ENCODE measurements at regions not wholly inside any gene's neighbourhood (a gene's known extent, or its start where the extent isn't known, plus 50 kb on each side); places are given as distances from the start of the nearest gene placed in this dataset.
"Not testable (repeated sequence)": the region's sequence is repeated elsewhere in the genome, so short reads cannot be mapped to it uniquely, and the experiment has no call there.

GRCh38 chr17:71470062-71470461 is 650.8 kb upstream of the SOX9 start:
- no peak for DNase-seq

- DNase-seq = no peak
Measured at GRCh38 chr17:71472809-71473789, 647.7 kb upstream of the SOX9 start.

GRCh38 chr17:71477356-71477755 is 643.5 kb upstream of the SOX9 start:
- DNase-seq = no peak

- no peak for DNase-seq
Measured at GRCh38 chr17:71480099-71480498, 640.7 kb upstream of the SOX9 start.

- DNase-seq = no peak
Measured at GRCh38 chr17:71482625-71483024, 638.2 kb upstream of the SOX9 start.

- DNase-seq = no peak
Measured at GRCh38 chr17:71484546-71484945, 636.3 kb upstream of the SOX9 start.

GRCh38 chr17:71485426-71485825 is 635.4 kb upstream of the SOX9 start:
- DNase-seq = no peak

- no peak for DNase-seq
Measured at GRCh38 chr17:71486261-71486660, 634.6 kb upstream of the SOX9 start.

- DNase-seq = no peak
Measured at GRCh38 chr17:71488851-71489250, 632.0 kb upstream of the SOX9 start.

- no peak for DNase-seq
Measured at GRCh38 chr17:71494062-71494855, 626.6 kb upstream of the SOX9 start.

- no peak for DNase-seq
Measured at GRCh38 chr17:71495420-71495819, 625.4 kb upstream of the SOX9 start.

GRCh38 chr17:71496552-71496951 is 624.3 kb upstream of the SOX9 start:
- DNase-seq = no peak

GRCh38 chr17:71500761-71501555 is 619.9 kb upstream of the SOX9 start:
- no peak for DNase-seq

- no peak for DNase-seq
Measured at GRCh38 chr17:71501711-71502110, 619.1 kb upstream of the SOX9 start.

- no peak for DNase-seq
Measured at GRCh38 chr17:71502443-71502842, 618.4 kb upstream of the SOX9 start.

GRCh38 chr17:71503710-71504465 is 616.9 kb upstream of the SOX9 start:
- no peak for DNase-seq

GRCh38 chr17:71505200-71505599 is 615.6 kb upstream of the SOX9 start:
- DNase-seq = no peak

- no peak for DNase-seq
Measured at GRCh38 chr17:71505981-71506380, 614.8 kb upstream of the SOX9 start.

- DNase-seq = no peak
Measured at GRCh38 chr17:71511266-71511995, 609.4 kb upstream of the SOX9 start.

GRCh38 chr17:71513725-71514124 is 607.1 kb upstream of the SOX9 start:
- DNase-seq = not testable (repeated sequence)

- DNase-seq = no peak
Measured at GRCh38 chr17:71516149-71516548, 604.7 kb upstream of the SOX9 start.

- DNase-seq = no peak
Measured at GRCh38 chr17:71519285-71519684, 601.5 kb upstream of the SOX9 start.

Measured in activated naive CD4-positive, alpha-beta T cell treated with anti-CD3 and anti-CD28 coated beads, Interleukin-2, amount 50 U/mL, for 16 hours (primary cell).